ENCODE measurements at regions not wholly inside any gene's neighbourhood (a gene's known extent, or its start where the extent isn't known, plus 50 kb on each side); places are given as distances from the start of the nearest gene placed in this dataset.

GRCh38 chr1:58866578-58866977, 82.7 kb upstream of the JUN start:
- CTCF ChIA-PET (ENCODE audit: low intra/inter-chr PET ratio) = no interaction called here

GRCh38 chr1:58869638-58870297, 85.9 kb upstream of the JUN start:
- no peak for FAIRE-seq
- H3K4me1 ChIP-seq (replicated peaks in 1 of 2; ENCODE audit: control insufficient read depth in 2 of 2, insufficient read depth in 2 of 2, low read length in 2 of 2) = peaks cover 5 to 40% of the 10 kb centered on the region in 2 experiments
- H3K27ac ChIP-seq (ENCODE audit: extremely low read depth, low read depth, low read length) = peak overlapping the region; percentile 17; the same call in 1 of the 3 replicates
- H3K36me3 ChIP-seq (ENCODE audit: control insufficient read depth, insufficient read depth, low read length) = no peaks in the 10 kb centered on the region
- H3K27me3 ChIP-seq (ENCODE audit: control insufficient read depth in 2 of 2, insufficient read depth in 2 of 2, low read length in 2 of 2) = no peaks in the 10 kb centered on the region
- DNase-seq (ENCODE audit: extremely low read depth in 1 of 4, low spot score in 3 of 4) = no peak
- intact Hi-C loops (cut with micrococcal nuclease) = no loop called here
- no peak overlapping the region for H3K4me3 ChIP-seq
- 61% methylated on average over 3 of the region's 3 CpGs for WGBS (ENCODE audit: insufficient coverage, low coverage, missing lambda C conversion rate)
- no peaks in the 10 kb centered on the region for H4K20me1 ChIP-seq (replicated peaks; ENCODE audit: control insufficient read depth, insufficient read depth, low read length)
- POLR2A ChIA-PET = interaction anchor here (0.8 kb wide), 2 partner anchors 15 to 86 kb away, joined by 3 to 6 read pairs; partner anchors contain the start of gene JUN
- no peak for ATAC-seq
- H2AFZ ChIP-seq (ENCODE audit: low read depth, low read length) = peak overlapping the region; percentile 47; the same call in 1 of the 2 replicates
- no TSS peak for BruUV-seq (replicated peaks)
- no peaks in the 10 kb centered on the region for H3K79me2 ChIP-seq (ENCODE audit: control insufficient read depth, insufficient read depth, low read length)
- H3K4me2 ChIP-seq (ENCODE audit: insufficient read depth, low read length) = no peak overlapping the region
- no peaks in the 10 kb centered on the region for H3K9me1 ChIP-seq (ENCODE audit: control insufficient read depth, insufficient read depth, low read length)
- no peak overlapping the region for H3K9ac ChIP-seq (ENCODE audit: insufficient read depth in 1 of 2, low read depth in 2 of 2, low read length in 2 of 2)
- in situ Hi-C loops (cut with MboI) = no loop called here
- CTCF ChIA-PET (ENCODE audit: low intra/inter-chr PET ratio) = no interaction called here
- H3K9me3 ChIP-seq (replicated peaks; ENCODE audit: control insufficient read depth, insufficient read depth, low read depth, low read length) = no peaks in the 10 kb centered on the region
- no peak for TF ChIP-seq RCOR1 (IDR thresholded peaks at IDR 0.05; ENCODE audit: borderline replicate concordance in 1 of 2, low read depth in 2 of 2, low read length in 2 of 2)
- TF ChIP-seq FOXO4 (CRISPR knock-in tag; IDR thresholded peaks at IDR 0.05) = no peak
- TF ChIP-seq ZNF395 (CRISPR knock-in tag; IDR thresholded peaks at IDR 0.05) = 0 out of 2 replicates have a peak, but pooled peaks have one; percentile 26
- 0 out of 2 replicates have a peak, but pooled peaks have one; percentile 11 for TF ChIP-seq ZNF134 (CRISPR knock-in tag; conservative IDR thresholded peaks at IDR 0.05)
- no peak for TF ChIP-seq MEF2D (tag; conservative IDR thresholded peaks at IDR 0.05; ENCODE audit: low read depth)
- peak; percentile 70; the same call in 1 of the 2 replicates for TF ChIP-seq DMBX1 (CRISPR knock-in tag; IDR thresholded peaks at IDR 0.05; ENCODE audit: borderline replicate concordance)
- TF ChIP-seq SMAD4 (CRISPR knock-in tag; conservative IDR thresholded peaks at IDR 0.05) = 0 out of 2 replicates have a peak, but pooled peaks have one; percentile 34
- peak; percentile 24; the same call in 1 of the 2 replicates for TF ChIP-seq CXXC5 (CRISPR knock-in tag; IDR thresholded peaks at IDR 0.05)
- TF ChIP-seq NFIC (IDR thresholded peaks at IDR 0.05) = peak; percentile 94
- TF ChIP-seq NR2C2 (CRISPR knock-in tag; IDR thresholded peaks at IDR 0.05) = no peak
- TF ChIP-seq NR2C2 (tag; IDR thresholded peaks at IDR 0.05) = peak; percentile 36; the same call in 1 of the 2 replicates
- TF ChIP-seq KLF6 (CRISPR knock-in tag; IDR thresholded peaks at IDR 0.05; ENCODE audit: borderline replicate concordance) = 0 out of 2 replicates have a peak, but pooled peaks have one; percentile 35

More at GRCh38 chr1:58866578-58866977, 82.7 kb upstream of the JUN start:
- Histone ChIP-seq H3K79me2 (ENCODE audit: control insufficient read depth, insufficient read depth, low read length) (no peaks in the 10 kb centered on the region), H3K4me1 (replicated peaks in 1 of 2; ENCODE audit: control insufficient read depth in 2 of 2, insufficient read depth in 2 of 2, low read length in 2 of 2) (peaks cover 3 to 20% of the 10 kb centered on the region in 2 experiments; a peak in 4 of 5 replicates), H3K9me3 (replicated peaks; ENCODE audit: control insufficient read depth, insufficient read depth, low read depth, low read length) (no peaks in the 10 kb centered on the region), H3K27ac (ENCODE audit: extremely low read depth, low read depth, low read length) (no peak overlapping the region), H3K9ac (ENCODE audit: insufficient read depth in 1 of 2, low read depth in 2 of 2, low read length in 2 of 2) (no peak overlapping the region), H3K27me3 (ENCODE audit: control insufficient read depth in 2 of 2, insufficient read depth in 2 of 2, low read length in 2 of 2) (no peaks in the 10 kb centered on the region), H3K4me2 (ENCODE audit: insufficient read depth, low read length) (no peak overlapping the region), H3K36me3 (ENCODE audit: control insufficient read depth, insufficient read depth, low read length) (no peaks in the 10 kb centered on the region), H3K9me1 (ENCODE audit: control insufficient read depth, insufficient read depth, low read length) (no peaks in the 10 kb centered on the region), H4K20me1 (replicated peaks; ENCODE audit: control insufficient read depth, insufficient read depth, low read length) (no peaks in the 10 kb centered on the region), H2AFZ (ENCODE audit: low read depth, low read length) (no peak overlapping the region), H3K4me3 (no peak overlapping the region)
- 58% methylated on average over 2 of the region's 2 CpGs for WGBS (ENCODE audit: insufficient coverage, low coverage, missing lambda C conversion rate)
- POLR2A ChIA-PET = no interaction called here
- ATAC-seq (no peak), DNase-seq (ENCODE audit: extremely low read depth in 1 of 4, low spot score in 3 of 4) (no peak), FAIRE-seq (no peak)
- TF ChIP-seq NONO (IDR thresholded peaks at IDR 0.05; ENCODE audit: low read depth in 2 of 2, low read length in 1 of 2) = no peak
- no TSS peak for BruUV-seq (replicated peaks)
- intact Hi-C loops (cut with micrococcal nuclease) = no loop called here
- in situ Hi-C loops (cut with MboI) = no loop called here
